ENCODE measurements at regions not wholly inside any gene's neighbourhood (a gene's known extent, or its start where the extent isn't known, plus 50 kb on each side); places are given as distances from the start of the nearest gene placed in this dataset.

- DNase-seq, result peak; percentile 78
Measured at GRCh38 chr17:12386225-12386624, 279.5 kb upstream of the MYOCD start.

GRCh38 chr17:12388226-12388625 lies 277.5 kb upstream of the MYOCD start:
- DNase-seq, result peak; percentile 47

- DNase-seq, result no peak
Measured at GRCh38 chr17:12389421-12389820, 276.3 kb upstream of the MYOCD start.

GRCh38 chr17:12390631-12391030 lies 275.1 kb upstream of the MYOCD start:
- DNase-seq, result peak; percentile 54

GRCh38 chr17:12391468-12391867 lies 274.2 kb upstream of the MYOCD start:
- no peak for DNase-seq

- no peak for DNase-seq
Measured at GRCh38 chr17:12395733-12396354, 269.8 kb upstream of the MYOCD start.

GRCh38 chr17:12398441-12399051 lies 267.1 kb upstream of the MYOCD start:
- peak; percentile 20 for DNase-seq

GRCh38 chr17:12402963-12403622 lies 262.6 kb upstream of the MYOCD start:
- DNase-seq, result no peak

GRCh38 chr17:12403881-12404398 lies 261.8 kb upstream of the MYOCD start:
- DNase-seq, result no peak

- peak; percentile 22 for DNase-seq
Measured at GRCh38 chr17:12406623-12407215, 259.0 kb upstream of the MYOCD start.

- no peak for DNase-seq
Measured at GRCh38 chr17:12407495-12408252, 258.0 kb upstream of the MYOCD start.

- DNase-seq, result no peak
Measured at GRCh38 chr17:12409082-12409481, 256.6 kb upstream of the MYOCD start.

- no peak for DNase-seq
Measured at GRCh38 chr17:12410717-12411116, 255.0 kb upstream of the MYOCD start.

- DNase-seq, result no peak
Measured at GRCh38 chr17:12415031-12415430, 250.7 kb upstream of the MYOCD start.

- no peak for DNase-seq
Measured at GRCh38 chr17:12421077-12421476, 244.6 kb upstream of the MYOCD start.

- no peak for DNase-seq
Measured at GRCh38 chr17:12421646-12422306, 243.9 kb upstream of the MYOCD start.

- no peak for DNase-seq
Measured at GRCh38 chr17:12422651-12423050, 243.0 kb upstream of the MYOCD start.

- no peak for DNase-seq
Measured at GRCh38 chr17:12423337-12423736, 242.4 kb upstream of the MYOCD start.

- DNase-seq, result no peak
Measured at GRCh38 chr17:12429116-12429515, 236.6 kb upstream of the MYOCD start.

- no peak for DNase-seq
Measured at GRCh38 chr17:12431188-12431587, 234.5 kb upstream of the MYOCD start.

- no peak for DNase-seq
Measured at GRCh38 chr17:12438212-12438611, 227.5 kb upstream of the MYOCD start.

Measured in skin of body (tissue), 1 donor.